Anterior cingulate cortex (tissue), 58 donors: ENCODE measurements at regions not wholly inside any gene's neighbourhood (a gene's known extent, or its start where the extent isn't known, plus 50 kb on each side); places are given as distances from the start of the nearest gene placed in this dataset.
"Not testable (repeated sequence)": the region's sequence is repeated elsewhere in the genome, so short reads cannot be mapped to it uniquely, and the experiment has no call there.

Source experiments
- DNase-seq, 58 donors: peaks; one replicate each; lab custom pipeline; 2025; lab: John Stamatoyannopoulos, UW

DNA sequence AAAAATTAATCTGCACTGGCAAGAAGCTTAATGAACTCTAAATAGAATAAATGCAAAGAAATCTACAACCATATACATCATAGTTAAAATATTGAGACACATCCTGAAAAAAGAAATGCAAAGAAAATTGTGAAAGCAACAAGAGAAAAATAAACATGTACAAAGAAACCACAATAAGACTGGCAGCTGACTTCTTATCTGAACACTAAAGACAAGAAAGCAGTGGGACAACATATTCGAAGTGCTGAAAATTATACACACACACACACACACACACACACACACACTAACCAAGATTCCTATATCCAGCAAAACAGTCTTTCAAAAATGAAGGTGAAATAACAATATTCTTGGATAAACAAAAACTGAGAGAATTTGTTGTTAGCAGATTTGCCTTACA is 366.5 kb upstream of the C16orf82 start:
- no peak for DNase-seq

DNA sequence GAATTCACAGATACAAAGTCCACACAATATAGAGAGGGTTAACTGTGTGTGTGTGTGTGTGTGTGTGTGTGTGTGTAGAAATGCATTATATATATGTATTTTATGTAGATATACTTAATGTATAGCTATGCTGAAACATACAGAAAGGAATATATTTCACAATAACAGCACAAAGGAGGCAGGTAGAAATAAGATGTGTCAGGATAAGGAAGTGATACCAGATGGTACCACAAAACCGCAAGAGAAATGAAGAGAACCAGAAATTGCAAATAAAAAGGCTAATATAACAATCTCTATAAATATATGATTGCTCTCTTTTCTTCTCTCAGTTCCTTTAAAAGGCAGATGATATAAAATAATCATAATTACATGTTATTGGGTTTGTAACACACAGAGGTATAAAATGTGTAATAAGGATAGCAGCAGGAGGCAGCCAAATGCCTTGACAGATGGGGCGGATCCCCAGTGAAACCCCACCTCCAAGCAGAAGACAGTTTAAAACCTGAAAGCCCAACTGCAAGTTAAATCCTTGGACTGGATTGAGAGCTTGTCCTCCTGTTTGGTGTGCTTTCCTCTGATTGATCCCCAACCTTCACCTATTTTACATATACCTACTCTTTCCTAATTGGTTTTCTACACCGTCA is 365.4 kb upstream of the C16orf82 start:
- no peak for DNase-seq

DNA sequence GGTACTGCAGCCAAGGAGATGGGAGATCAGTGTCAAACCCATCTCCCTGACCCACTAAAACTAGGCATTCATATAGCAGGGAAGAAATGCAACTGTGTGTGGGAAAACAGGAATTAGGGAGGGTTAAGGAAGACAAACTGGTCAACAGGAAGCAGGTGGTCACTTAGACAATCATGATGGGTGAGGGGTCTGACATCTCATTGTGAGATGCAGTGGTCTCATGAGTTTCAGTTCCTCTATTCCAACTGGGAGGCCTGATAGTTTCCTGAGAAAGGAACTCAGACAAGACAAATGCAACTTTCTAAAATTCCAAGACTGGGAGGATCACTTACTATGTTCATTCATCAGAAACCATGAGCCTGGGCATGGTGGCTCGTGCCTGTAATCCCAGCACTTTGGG is 361.4 kb upstream of the C16orf82 start:
- no peak for DNase-seq

DNA sequence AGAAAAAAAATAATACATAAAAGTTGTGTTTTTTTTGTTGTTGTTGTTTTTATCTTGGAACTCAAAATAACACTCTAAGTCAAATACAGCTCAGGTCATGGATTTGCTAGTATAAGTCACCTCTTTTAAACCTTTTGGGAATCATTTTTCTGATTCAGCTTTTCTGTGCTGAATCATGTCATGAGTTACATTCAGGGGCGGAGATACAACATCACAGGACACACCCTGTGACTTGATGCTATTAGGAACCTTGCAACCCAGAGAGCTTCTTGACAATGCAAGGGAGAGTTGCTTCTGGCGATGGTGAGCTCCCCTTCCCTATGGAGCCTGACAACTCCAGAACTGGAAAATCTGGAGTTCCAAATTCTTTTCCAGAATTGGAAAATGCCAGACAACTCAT is 358.3 kb upstream of the C16orf82 start:
- no peak for DNase-seq

DNA sequence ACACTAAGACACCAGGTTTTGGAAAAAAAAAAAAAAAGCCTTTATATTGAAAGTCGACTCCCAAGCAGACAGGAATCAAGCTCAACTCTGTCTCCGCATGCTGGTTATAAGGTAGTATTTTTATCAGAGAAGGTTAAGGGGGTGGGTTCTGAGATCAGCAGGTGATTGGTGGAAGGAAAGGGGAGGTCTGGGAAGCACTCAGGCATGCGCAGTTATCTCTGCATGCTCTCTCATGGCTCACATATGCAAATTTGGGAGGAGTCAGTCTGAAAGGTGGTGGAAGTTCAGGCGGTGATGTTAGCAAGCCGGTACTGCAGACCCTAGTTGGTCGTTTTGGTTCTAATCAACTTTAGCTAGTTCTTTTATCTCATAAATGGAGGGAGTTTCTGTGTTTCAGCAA is 357.6 kb upstream of the C16orf82 start:
- no peak for DNase-seq

DNA sequence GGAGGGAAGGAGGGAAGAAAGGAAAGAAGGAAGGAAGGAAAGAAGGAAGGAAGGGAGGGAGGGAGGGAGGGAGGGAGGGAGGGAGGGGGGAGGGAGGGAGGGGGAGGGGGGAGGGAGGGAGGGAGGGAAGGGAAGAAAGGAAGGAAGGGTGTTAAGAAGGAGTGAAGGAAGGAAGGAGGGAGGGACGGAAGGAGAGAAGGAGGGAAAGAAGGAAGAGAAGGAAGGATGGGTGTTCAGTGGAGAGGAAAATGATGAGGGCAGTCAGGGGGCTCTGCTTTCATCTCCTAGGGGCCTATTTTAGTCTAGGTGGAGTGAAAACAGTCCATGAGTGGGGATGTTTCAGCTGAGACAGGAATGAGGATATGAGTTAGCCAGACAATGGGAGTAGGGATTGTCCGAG is 357.0 kb upstream of the C16orf82 start:
- DNase-seq = no peak

DNA sequence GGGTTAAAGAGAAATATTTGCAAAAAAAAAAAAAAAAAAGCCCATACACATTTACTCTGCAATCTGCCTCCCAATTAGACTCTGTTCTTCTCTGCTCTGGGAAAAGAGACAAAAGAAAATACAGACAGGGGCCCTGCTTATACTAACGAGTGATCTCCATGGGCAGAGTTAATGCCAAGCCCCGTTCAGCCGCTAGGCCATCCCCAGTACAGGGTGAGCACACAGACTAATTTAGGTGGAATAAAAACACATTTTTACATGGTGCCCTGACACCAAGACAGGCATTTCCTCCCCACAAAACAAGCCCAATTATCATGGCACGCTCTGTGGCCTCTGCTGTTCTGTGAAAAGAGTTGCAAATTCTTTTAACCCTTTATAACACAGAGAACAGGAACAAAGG is 356.3 kb upstream of the C16orf82 start:
- no peak for DNase-seq

DNA sequence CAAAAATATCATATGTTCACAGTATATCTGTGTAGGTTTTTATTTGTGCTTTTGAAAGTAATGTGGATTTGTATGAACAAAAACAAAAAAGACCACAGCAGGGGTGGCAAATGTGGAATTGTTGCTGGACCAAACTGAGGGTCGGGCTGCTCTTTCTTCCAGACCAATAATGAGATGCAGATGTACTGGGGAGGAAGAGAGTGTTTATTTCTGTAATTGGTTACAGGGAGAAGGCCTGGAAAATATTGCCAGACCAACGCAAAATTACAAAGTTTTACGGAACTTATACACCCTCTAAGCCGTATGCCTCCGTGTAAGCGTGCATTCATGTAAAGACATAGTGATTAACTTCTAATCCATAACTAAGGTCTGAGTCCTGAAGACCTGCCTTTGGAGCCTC is 353.9 kb upstream of the C16orf82 start:
- DNase-seq = no peak

DNA sequence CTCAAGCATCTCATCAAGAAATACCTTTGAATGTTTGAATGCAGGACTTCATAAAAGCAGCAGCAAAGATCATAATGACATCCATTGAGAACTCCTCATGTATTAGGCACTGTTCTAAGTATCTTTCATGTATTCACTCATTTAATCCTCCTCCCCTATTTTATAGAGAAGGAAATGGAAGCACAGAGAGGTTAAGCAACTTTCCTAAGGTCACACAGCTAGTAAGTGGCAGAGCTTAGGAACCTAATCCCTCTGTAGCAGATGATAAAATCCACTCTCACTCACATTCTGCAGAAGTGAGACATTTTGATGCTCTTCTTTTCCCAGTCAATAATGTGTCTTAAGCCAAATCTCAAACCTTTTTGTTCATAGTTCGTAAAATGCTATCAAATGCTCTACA is 350.8 kb upstream of the C16orf82 start:
- DNase-seq = no peak

DNA sequence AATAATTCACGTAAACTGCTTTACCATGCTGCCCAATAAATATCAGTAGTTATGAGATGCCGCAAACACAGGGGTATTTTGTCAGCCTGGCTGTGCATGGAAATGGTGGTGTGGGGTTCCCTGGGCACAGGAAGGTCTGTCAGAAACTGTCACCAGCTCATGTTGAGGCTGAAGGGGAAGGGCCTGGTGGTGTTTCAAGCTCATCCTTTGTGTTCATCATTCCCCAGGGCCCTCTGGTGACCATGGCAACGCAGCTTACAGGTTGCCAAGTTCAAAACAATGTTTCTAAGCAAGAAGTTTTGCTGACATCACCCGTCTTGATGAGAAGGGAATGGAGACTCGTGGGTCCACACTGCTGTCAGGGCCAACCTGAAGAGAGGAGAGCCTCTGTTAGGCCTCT is 348.9 kb upstream of the C16orf82 start:
- peak in 1 of 58 donors; percentile 17 for DNase-seq

DNA sequence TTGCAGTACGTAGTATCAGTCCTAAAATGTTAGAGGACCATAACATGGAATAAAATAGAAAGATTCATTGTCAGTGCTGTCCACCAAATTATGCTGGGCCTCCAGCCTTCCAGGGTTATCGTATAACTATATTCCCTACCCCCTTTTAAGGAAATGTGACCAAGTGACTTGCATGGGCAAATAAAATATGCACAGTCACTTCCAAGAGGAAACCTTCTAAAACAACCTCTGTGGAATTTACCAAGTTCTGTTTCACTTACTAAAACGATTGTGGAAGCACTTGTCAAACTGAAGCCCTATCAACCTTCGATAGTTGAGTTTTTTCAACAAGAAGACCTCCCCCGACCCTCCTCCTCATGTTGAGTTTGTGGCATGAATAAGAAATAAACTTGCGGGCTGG is 345.4 kb upstream of the C16orf82 start:
- DNase-seq = no peak

DNA sequence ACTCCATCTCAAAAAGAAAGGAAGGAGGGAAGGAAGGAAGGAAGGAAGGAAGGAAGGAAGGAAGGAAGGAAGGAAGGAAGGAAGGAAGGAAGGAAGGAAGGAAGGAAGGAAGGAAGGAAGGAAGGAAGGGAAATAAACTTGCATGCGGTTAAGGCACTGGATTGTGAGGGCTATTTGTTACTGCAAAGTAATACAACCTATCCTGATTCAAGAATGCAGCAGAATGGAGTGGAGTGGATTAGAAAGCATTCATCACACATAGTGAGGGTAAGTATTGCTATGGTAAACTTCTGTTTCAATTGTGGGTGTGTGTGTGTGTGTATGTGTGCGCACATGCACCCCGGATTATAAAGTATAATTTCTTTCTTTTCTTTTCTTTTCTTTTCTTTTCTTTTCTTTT is 344.8 kb upstream of the C16orf82 start:
- DNase-seq = not testable (repeated sequence)

DNA sequence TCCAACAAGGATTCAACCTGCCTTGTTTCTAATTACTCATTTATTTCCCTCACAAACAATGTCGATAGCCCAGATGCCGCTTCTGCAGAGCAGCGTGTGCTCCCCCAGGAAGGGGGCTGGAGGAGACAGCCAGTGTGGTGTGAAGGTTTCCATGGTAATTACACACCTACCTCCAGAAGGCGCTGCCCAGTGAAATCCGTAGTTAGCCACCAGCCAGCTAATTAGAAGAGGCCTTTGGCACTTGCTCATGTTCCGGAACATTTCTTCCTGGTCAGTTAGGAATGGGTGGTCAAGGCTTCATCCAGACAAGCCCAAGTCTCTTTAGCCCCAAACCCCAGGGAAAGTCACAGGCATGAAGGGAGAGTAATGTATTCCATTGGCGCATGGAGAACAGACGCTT is 342.5 kb upstream of the C16orf82 start:
- peak in 3 of 58 donors; percentile 8 to 38 (median 15) for DNase-seq

DNA sequence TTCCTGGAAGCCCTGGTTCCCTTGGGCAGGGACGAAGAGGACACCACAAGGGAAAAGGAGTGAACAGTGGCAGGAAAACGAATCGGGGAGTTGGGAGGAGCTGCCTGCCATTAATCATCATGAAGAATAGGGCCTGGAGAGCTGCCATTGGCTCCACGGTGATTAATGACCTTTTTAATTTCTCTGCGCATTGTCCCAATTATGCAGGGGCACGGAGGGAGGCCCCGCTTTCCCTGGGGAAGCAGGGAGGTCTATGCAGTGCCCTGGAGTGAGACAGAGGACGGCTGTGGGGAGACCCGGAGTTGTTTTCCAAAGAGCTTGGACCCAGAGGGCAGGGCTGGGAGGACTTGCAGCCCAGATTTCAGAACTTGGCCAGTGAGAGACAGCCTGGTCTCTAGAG is 338.9 kb upstream of the C16orf82 start:
- DNase-seq = peak in 4 of 58 donors; percentile 5 to 14 (median 8)

DNA sequence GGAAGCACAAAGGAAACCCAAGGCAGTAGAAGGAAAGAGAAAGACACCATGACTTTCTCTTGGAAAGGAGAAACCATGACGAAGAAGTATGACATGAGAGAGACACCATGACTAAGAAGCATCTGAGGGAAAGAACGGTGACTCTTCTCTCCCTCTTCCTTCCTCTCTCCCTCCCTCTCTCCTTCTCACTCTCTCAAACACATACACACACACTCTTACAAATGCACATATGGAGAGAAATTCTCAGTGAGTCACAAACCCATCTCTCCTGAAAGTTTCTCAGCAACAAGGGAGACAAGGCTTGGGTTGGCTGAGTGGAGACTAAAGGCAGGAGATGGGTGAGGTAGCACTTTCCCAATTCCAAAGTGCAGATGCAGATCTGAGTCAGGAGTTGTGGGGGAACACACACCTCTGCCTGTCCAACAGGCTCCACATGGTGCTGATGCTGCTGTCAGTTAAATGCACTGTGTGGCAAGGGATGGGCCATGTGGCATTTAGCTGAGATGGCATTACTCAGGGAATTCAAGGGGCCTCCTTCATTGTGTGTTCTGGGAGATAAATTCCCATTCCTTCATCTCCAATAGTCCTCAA is 336.7 kb upstream of the C16orf82 start:
- DNase-seq = peak in 6 of 58 donors; percentile 7 to 24 (median 12)

DNA sequence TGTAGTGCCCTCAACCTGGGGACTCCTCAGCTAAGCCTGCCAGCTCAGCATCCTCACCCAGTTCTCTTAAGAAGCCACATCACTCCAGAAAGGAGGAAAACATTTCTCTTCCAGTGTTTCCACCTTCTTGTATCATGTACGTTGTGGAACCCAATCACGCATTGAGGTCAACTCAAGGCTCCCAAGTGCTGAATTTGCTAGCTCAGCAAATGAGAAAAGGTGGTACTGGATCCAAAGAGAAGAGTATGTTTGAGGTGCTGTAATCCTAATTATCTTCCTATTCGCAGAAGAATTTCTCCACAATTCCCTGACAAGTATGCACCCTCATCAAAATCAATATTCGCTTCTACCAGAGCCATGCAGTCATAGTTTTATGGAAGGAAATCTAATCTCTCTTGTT is 335.0 kb upstream of the C16orf82 start:
- no peak for DNase-seq

DNA sequence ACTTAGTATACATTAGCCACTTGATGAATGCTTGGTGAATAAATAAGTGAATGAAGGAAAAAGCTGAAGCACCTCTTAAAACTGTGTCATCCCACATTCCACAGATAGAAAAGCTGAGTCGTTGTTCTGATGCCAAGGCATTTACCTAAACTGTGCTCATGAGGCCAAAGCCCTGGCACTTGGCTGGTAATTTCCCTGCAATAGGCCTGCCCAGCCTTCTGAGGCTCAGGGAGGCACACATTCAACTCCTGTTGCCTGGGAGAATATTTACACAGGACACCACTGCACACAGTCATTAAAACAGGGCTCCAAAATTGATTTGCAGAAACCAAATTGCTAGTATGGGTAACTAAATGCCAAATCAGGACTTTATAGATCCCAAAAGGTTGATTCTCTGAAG is 333.0 kb upstream of the C16orf82 start:
- DNase-seq = no peak

DNA sequence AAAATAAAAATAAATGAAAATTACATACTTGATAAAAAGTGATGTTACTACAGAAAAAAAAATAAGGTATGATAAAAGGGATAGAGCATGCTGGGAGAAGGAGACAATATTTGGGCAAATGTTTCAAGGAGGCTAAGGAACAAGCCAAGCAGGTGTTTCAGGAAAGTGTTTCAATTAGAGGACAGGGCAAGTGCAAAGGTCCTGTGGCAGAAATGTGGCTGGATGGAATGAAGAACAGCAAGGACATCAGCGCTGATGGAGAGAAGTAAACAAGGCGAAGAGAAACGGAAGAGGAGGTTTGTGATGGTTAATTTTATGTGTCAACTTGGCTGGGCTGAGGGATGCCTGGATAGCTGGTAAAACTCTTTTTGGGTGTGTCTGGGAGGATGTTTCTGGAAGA is 331.2 kb upstream of the C16orf82 start:
- no peak for DNase-seq

DNA sequence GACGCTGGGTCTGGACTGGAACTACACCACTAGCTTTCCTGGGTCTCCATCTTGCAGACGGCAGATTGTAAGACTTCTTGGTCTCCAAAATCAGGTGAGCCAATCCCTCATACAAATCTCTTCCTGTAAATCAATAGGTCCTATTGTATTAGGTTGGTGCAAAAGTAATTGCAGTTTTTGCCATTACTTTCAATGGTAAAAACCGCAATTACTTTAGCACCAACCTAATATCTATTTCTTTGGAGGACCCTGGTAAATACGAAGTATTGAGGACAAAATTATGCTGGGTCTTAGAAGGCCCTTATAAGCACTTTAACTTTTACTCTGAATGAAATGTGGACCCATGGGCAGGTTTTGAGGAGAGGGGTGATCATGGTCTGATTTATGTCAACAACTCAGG is 330.6 kb upstream of the C16orf82 start:
- DNase-seq = no peak

DNA sequence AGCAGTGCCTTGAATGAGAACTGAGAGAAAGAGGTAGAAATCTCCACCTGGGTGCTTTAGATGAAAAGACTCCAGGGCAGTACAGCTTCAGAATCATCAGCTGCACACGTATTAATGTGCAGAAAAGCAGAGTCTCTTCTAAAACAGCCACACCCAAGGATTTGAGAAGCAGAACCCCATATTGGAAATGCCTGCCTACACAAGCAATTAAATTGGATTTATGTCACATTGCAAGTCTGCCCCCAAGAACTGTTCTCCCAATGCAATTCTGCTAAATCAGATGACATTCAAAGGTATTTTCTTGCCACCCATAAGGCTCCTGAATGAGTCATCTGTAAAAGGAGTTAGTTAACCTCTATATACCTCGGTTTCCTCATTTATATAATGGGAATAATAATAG is 326.0 kb upstream of the C16orf82 start:
- no peak for DNase-seq

DNA sequence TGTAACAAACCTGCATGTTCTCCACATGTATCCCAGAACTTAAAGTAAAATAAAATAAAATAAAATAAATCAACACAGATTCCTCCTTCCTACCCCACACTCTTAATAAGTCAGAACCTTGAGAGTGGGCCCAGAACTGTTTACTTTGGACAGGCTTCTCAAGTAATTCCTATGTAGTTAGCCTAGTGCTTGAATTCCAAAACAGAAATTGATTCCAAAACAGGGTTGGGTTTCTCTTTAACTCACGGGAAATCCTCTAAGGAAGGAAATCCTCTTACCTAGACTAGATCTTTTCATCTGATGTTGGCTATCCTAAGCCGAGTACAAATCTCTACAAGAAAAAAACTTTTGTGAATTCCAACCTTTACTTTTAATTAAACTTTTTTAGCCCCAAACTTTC is 324.7 kb upstream of the C16orf82 start:
- DNase-seq = no peak

DNA sequence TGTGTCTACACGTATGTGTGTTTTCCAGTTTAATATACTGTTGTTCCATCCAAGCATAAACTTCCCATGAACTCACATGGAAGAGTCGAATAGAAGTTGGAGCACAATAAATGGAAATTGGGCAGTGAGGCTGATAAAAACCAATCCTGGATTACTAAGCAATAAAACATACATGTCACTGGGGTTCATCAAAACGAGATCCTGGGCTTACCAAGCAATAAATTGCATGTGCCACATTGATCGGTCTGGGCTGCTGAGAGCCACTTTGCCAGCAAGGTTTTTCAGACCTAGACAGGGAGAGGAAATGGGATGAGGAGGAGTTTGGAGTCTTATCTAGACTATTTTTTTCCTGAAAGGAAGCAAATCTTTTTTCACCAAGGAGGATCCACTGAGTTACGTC is 322.3 kb upstream of the C16orf82 start:
- no peak for DNase-seq

DNA sequence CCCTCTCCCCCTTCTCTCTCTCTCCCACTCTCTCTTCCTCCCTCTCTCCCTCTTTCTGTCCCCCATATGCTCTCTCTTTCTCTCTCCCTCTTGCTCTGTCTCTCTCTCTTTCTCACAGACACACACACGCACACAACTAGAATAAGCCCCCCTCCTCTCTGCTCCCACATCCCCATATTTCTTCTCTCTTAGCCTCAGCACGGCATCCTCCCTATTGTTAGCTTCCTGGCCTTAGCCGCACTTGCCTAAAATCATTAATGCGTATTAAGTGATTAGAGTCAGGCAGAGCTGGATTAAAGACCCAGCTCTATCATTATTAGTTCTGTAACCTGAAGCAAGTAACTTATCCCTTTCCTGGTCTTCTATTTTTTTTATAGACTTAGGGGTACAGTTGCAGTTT is 319.0 kb upstream of the C16orf82 start:
- no peak for DNase-seq
